Heart left ventricle (tissue), 16 donors: ENCODE measurements at regions not wholly inside any gene's neighbourhood (a gene's known extent, or its start where the extent isn't known, plus 50 kb on each side); places are given as distances from the start of the nearest gene placed in this dataset.

Experiments
- ATAC-seq, 4 donors: fragments of 200-7000 bp; cut with Tn5 transposase; one replicate each; pipeline ENCODE4 v1.9.1; 2020 to 2022; ENCODE audit warnings: moderate library complexity in 4 of 4, mild to moderate bottlenecking in 3 of 4, moderate number of reproducible peaks in 1 of 4
- DNase-seq, 5 donors: peaks; one replicate each; pipeline ENCODE4 v3.0.0-alpha.2; 2020
- H3K27ac ChIP-seq, 12 donors: fragments of 200-600 bp; sonication (generic) in 4 of 12; one replicate each; pipeline versions ENCODE4 v1.5.0 to v1.8.0; 2016 to 2022; ENCODE audit warnings: mild to moderate bottlenecking in 2 of 12
- H3K27me3 ChIP-seq, 9 donors: fragments of 200-600 bp; sonication (generic) in 2 of 9; one replicate each; pipeline versions ENCODE4 v1.5.1 to v1.8.0; 2016 to 2022; ENCODE audit warnings: mild to moderate bottlenecking in 3 of 9
- H3K36me3 ChIP-seq, 9 donors: fragments of 200-600 bp; sonication (generic) in 2 of 9; one replicate each; pipeline versions ENCODE4 v1.5.0 to v1.8.0; 2018 to 2022; ENCODE audit warnings: mild to moderate bottlenecking in 2 of 9
- H3K4me1 ChIP-seq, 12 donors: fragments of 200-600 bp; sonication (generic) in 4 of 12; one replicate each; pipeline versions ENCODE4 v1.5.0 to v1.8.0; 2016 to 2022; ENCODE audit warnings: mild to moderate bottlenecking in 3 of 12
- H3K4me3 ChIP-seq, 12 donors: fragments of 200-600 bp; sonication (generic) in 4 of 12; one replicate each; pipeline versions ENCODE4 v1.5.0 to v1.8.0; 2017 to 2022; ENCODE audit warnings: mild to moderate bottlenecking in 9 of 12, moderate library complexity in 4 of 12
- H3K9me3 ChIP-seq, 12 donors: fragments of 200-600 bp; sonication (generic) in 4 of 12; one replicate each; pipeline versions ENCODE4 v1.5.0 to v1.8.0; 2016 to 2022; ENCODE audit warnings: mild to moderate bottlenecking in 1 of 12
- POLR2A ChIP-seq, 2 donors: fragments of 450-650 bp; IDR thresholded peaks; one replicate each; pipeline ENCODE4 v1.6.1; 2017; ENCODE audit warnings: antibody characterized with exemption in 2 of 2, mild to moderate bottlenecking in 2 of 2, moderate library complexity in 2 of 2
- WGBS, 4 donors: extraction: QIAGEN DNeasy Blood & Tissue Kit in 2 of 4; methylation state at CpG; one replicate each; pipeline versions ENCODE4 v1.1.5 to v1.1.7; 2013 to 2018; 5-methylcytosine and 5-hydroxymethylcytosine counted together
- intact Hi-C, 10 donors: fragments of 100-400 bp; cut with DNase I; formaldehyde crosslinking; loops; one replicate each; pipeline versions ENCODE4 v1.11.1 to v1.14.2; 2022
- TF ChIP-seq, protein P1 (sequence below), 12 donors: fragments of 200-600 bp; sonication (generic) in 4 of 12; IDR thresholded peaks; one replicate each; pipeline versions ENCODE4 v1.5.0 to v1.8.0; 2018 to 2022; ENCODE audit warnings: antibody characterized with exemption in 12 of 12, mild to moderate bottlenecking in 5 of 12
- donor health status: ischemic (EF 13 %, LVEDD 7.1; RV severe dilation, severe dysfunction).
- donor health status: healthy with polysubstance abuse.
- donor health status: DM: no; HTN: yes; CAD: no.
- donor health status: DM: no; HTN: no; CAD: no.
- donor health status: ischemic (EF 25% LVEDD 6.9; RV normal size, moderate dysfunction).
- donor health status: ischemic (EF 25% LVEDD 5.7; RV mildly dilated, moderate dysfunction).
- donor health status: healthy.
- donor health status: DM: yes; HTN: yes; CAD: no.
- donor health status: ischemic (EF 35%, LVEDD 5.7; RV mildly dilated, moderate dysfunction).
- donor health status: nonischemic (EF 11% LVEDD 7.7; RV severe dilation, severe dysfunction).
- donor health status: DM: yes; HTN: yes; CAD: no.
- donor health status: PGD.
- donor health status: ischemic (EF 29% LVEDD 5.4; RV normal size, mild dysfunction).
- donor health status: nonischemic (EF 23%, LVEDD 6.1; RV moderate dilation, normal function).

DNA sequence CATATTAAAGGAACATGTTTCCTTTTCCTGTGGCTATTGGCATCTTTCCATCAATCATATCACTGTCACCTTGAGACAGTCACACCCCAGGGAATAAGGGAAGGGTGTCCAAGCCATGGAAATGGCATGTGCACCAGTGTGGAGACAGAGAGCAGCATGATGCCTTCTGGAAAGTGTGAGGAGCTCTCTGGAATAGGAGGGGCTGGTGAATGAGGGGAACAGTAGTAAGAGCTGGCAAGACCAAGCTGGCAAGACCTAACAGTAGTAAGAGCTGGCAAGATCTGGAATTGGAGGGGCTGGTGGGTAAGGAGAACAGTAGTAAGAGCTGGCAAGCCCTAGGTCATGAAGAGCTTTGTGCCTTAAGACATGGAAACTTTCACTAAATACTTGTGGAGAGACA, 186.7 kb downstream of the C1orf94 start:
- TF ChIP-seq, protein P1, sequence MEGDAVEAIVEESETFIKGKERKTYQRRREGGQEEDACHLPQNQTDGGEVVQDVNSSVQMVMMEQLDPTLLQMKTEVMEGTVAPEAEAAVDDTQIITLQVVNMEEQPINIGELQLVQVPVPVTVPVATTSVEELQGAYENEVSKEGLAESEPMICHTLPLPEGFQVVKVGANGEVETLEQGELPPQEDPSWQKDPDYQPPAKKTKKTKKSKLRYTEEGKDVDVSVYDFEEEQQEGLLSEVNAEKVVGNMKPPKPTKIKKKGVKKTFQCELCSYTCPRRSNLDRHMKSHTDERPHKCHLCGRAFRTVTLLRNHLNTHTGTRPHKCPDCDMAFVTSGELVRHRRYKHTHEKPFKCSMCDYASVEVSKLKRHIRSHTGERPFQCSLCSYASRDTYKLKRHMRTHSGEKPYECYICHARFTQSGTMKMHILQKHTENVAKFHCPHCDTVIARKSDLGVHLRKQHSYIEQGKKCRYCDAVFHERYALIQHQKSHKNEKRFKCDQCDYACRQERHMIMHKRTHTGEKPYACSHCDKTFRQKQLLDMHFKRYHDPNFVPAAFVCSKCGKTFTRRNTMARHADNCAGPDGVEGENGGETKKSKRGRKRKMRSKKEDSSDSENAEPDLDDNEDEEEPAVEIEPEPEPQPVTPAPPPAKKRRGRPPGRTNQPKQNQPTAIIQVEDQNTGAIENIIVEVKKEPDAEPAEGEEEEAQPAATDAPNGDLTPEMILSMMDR (IDR thresholded peaks at IDR 0.05), result no peak
- no peak for TF ChIP-seq POLR2A (IDR thresholded peaks at IDR 0.05)
- ATAC-seq (no peak), DNase-seq (no peak)
- no peaks in the 10 kb centered on the region for H3K9me3 ChIP-seq
- intact Hi-C loops, result no loop called here
- no peaks in the 10 kb centered on the region for H3K36me3 ChIP-seq
- no peak overlapping the region for H3K4me3 ChIP-seq
- H3K27ac ChIP-seq, result no peak overlapping the region
- peaks cover 0 to 10% (median 0%) of the 10 kb centered on the region in 9 donors for H3K27me3 ChIP-seq
- no peaks in the 10 kb centered on the region for H3K4me1 ChIP-seq

DNA sequence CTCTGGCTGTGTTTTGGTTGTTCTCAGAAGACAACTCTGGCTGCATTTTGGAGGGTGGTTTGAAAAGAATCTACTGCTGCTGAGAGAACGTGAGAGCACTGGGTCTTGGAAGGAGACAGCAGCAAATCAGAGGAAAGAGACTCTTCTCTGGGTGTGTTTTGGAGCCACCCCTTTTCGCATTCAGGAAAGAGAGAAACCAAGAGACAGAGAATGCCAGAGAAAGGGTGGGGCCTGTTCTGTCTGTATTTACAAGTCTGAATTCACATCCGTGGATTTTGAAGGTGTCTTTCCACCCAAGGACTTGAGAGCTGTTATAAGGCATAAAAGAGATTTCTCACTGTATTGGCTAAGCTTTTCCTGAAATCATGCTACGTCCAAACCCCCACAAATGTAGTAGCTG, 187.2 kb downstream of the C1orf94 start:
- Histone ChIP-seq H3K27me3 (peaks cover 0 to 10% (median 0%) of the 10 kb centered on the region in 9 donors), H3K9me3 (no peaks in the 10 kb centered on the region), H3K4me3 (no peak overlapping the region), H3K4me1 (no peaks in the 10 kb centered on the region), H3K36me3 (no peaks in the 10 kb centered on the region), H3K27ac (no peak overlapping the region)
- no peak for DNase-seq
- ATAC-seq, result no peak
- 55 to 77% (median 66%) methylated on average over 4 of the region's 4 CpGs for WGBS, 4 donors
- TF ChIP-seq, protein P1 (IDR thresholded peaks at IDR 0.05), result no peak
- TF ChIP-seq POLR2A (IDR thresholded peaks at IDR 0.05), result no peak
- intact Hi-C loops, result no loop called here

DNA sequence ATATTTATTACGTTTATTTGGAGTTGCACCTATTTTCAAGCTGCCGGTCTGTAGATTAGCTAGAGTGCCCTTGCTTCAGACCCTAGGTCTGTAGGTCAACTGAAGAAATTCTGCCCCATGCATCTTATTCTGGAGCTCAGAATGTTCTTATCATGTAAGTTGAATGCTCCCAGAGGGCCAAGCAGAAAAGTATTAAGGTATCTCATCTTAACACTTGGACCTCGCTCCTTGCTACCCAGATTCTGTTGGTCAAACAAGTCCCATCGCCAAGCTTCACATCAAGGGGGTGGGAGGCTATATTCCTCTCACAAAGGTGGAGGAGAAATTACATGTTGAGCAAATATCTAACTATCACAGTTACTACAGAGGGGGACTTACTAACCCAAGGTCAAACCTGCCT, 187.7 kb downstream of the C1orf94 start:
- TF ChIP-seq, protein P1 (IDR thresholded peaks at IDR 0.05), result no peak
- no peak for TF ChIP-seq POLR2A (IDR thresholded peaks at IDR 0.05)
- Histone ChIP-seq H3K4me1 (no peaks in the 10 kb centered on the region), H3K27me3 (peaks cover 0 to 10% (median 0%) of the 10 kb centered on the region in 9 donors), H3K4me3 (no peak overlapping the region), H3K9me3 (no peaks in the 10 kb centered on the region), H3K36me3 (no peaks in the 10 kb centered on the region), H3K27ac (no peak overlapping the region)
- intact Hi-C loops, result no loop called here
- DNase-seq (no peak), ATAC-seq (no peak)
- WGBS, 4 donors, result 85 to 90% (median 88%) methylated on average over 4 of the region's 4 CpGs

DNA sequence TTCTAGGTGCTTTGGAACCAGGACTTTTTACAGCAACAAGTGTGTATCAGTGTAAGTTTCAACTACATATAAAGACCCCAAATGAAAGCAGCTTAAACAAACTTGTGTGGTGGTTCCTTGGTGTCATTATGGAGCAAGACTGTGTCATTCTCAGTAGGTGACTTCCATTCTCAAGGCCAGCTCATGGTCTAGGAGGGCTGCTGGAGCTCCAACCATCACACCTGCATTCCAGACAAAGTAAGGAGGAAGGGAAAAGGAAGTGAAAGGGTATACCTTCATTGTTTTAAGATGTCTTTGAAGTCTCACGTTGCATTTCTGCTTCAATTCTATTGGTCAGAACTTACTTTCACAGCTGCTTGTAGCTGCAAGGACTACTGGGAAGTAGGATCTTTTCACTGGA, 188.6 kb downstream of the C1orf94 start:
- Histone ChIP-seq H3K36me3 (no peaks in the 10 kb centered on the region), H3K4me3 (no peak overlapping the region), H3K4me1 (no peaks in the 10 kb centered on the region), H3K9me3 (no peaks in the 10 kb centered on the region), H3K27ac (no peak overlapping the region), H3K27me3 (peaks cover 0 to 10% (median 0%) of the 10 kb centered on the region in 9 donors)
- WGBS, 4 donors, result 18 to 50% (median 39%) methylated on average over 1 of the region's 1 CpG
- TF ChIP-seq POLR2A (IDR thresholded peaks at IDR 0.05), result no peak
- TF ChIP-seq, protein P1 (IDR thresholded peaks at IDR 0.05), result no peak
- intact Hi-C loops, result no loop called here
- DNase-seq (no peak), ATAC-seq (no peak)
